ENCODE measurements at regions not wholly inside any gene's neighbourhood (a gene's known extent, or its start where the extent isn't known, plus 50 kb on each side); places are given as distances from the start of the nearest gene placed in this dataset.
"Not testable (repeated sequence)": the region's sequence is repeated elsewhere in the genome, so short reads cannot be mapped to it uniquely, and the experiment has no call there.

DNA sequence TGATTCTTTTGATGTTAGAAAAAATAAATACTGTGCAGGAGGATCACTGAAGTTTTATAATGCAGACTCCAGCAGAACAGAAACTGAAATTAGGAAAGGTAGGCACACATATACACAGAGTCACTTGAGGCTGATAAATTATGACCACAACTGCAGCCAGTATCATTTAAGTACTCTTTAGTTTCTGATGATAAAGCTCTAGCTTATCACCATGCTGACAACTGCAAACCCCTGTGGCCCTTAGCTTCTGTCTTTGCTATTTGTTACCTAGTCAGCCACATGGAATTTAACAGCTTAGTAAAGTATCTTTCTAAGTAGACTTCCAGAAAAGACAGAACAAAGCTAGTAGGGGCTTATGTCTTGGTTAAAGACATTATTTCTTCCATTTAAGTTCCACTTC, 734.8 kb upstream of the CDH6 start:
- in situ Hi-C loops (cut with HindIII; ENCODE audit: low sequenced_read_pairs) = no loop called here
- DNase-seq (ENCODE audit: low spot score) = no peak

DNA sequence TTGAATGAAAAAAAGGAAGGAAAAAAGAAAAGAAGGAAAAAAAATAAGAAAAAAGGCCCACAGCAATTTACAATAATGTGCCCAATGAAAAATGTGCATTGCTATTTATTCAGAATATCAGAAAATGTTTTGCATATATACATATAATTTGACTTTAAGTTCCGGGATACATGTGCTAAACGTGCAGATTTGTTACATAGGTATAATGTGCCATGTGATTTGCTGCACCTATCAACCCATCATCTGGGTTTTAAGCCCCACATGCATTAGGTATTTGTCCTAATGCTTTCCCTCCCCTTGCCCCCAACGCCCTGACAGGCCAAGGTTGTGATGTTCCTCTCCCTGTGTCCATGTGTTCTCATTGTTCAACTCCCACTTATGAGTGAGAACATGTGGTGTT, 738.0 kb upstream of the CDH6 start:
- DNase-seq (ENCODE audit: low spot score); in situ Hi-C loops (cut with HindIII; ENCODE audit: low sequenced_read_pairs): not testable (repeated sequence)

- no peak for DNase-seq (ENCODE audit: low spot score)
- in situ Hi-C loops (cut with HindIII; ENCODE audit: low sequenced_read_pairs) = no loop called here
Measured at GRCh38 chr5:30453168-30453567, 740.3 kb upstream of the CDH6 start.

GRCh38 chr5:30450153-30450552, 743.3 kb upstream of the CDH6 start:
- no peak for DNase-seq (ENCODE audit: low spot score)
- in situ Hi-C loops (cut with HindIII; ENCODE audit: low sequenced_read_pairs) = no loop called here

DNA sequence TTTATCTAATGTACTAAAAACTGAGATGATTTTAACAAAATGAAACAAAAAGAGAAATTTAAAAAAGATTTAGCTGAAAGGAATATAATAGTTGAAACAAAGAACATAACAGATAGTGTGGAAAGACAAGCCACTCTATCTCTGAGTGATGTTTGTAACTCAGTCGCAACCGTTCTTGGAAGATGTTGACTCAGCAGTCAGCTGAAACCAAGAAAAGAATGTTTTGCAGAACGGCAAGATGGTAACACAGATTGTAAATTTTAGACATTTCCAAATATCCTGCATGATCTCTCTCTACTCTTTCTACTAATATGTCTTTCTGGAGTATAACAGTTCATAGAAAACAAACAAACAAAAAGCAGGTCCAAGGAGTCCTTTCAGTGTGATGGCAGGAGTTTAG, 746.1 kb upstream of the CDH6 start:
- DNase-seq (ENCODE audit: low spot score) = no peak
- in situ Hi-C loops (cut with HindIII; ENCODE audit: low sequenced_read_pairs) = no loop called here

DNA sequence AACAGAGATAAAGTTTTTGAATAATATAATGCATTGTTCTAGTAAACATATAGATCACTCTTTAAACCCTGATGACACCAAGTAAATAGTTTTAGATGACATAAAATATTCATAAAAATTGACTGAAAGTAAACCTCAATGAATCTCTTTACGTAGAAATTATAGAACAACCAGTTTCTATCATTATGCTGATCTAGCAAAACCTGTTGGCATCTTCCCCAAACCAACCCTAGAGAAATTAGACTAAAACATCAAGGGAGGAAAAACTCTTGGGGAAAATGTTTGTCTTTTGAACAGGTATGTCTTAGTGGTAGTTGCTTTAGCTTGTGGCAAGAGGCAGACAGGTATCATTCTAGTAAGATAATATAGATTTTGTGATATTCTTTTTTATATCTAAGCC, 747.0 kb upstream of the CDH6 start:
- in situ Hi-C loops (cut with HindIII; ENCODE audit: low sequenced_read_pairs) = no loop called here
- DNase-seq (ENCODE audit: low spot score) = no peak

- in situ Hi-C loops (cut with HindIII; ENCODE audit: low sequenced_read_pairs) = no loop called here
- DNase-seq (ENCODE audit: low spot score) = no peak
Measured at GRCh38 chr5:30438785-30439184, 754.7 kb upstream of the CDH6 start.

- no peak for DNase-seq (ENCODE audit: low spot score)
- in situ Hi-C loops (cut with HindIII; ENCODE audit: low sequenced_read_pairs) = no loop called here
Measured at GRCh38 chr5:30436691-30437090, 756.8 kb upstream of the CDH6 start.

DNA sequence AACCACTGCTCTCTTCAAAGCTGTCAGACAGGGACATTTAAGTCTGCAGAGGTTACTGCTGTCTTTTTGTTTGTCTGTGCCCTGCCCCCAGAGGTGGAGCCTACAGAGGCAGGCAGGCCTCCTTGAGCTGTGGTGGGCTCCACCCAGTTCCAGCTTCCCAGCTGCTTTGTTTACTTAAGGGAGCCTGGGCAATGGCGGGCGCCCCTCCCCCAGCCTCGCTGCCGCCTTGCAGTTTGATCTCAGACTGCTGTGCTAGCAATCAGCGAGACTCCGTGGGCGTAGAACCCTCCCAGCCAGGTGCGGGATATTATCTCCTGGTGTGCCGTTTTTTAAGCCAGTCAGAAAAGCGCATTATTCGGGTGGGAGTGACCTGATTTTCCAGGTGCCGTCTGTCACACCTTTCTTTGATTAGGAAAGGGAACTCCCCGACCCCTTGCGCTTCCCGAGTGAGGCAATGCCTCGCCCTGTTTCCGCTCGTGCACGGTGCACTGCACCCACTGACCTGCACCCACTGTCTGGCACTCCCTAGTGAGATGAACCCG, 764.5 kb upstream of the CDH6 start:
- in situ Hi-C loops (cut with HindIII; ENCODE audit: low sequenced_read_pairs); DNase-seq (ENCODE audit: low spot score): not testable (repeated sequence)

- in situ Hi-C loops (cut with HindIII; ENCODE audit: low sequenced_read_pairs) = no loop called here
- DNase-seq (ENCODE audit: low spot score) = no peak
Measured at GRCh38 chr5:30414078-30414477, 779.4 kb upstream of the CDH6 start.

DNA sequence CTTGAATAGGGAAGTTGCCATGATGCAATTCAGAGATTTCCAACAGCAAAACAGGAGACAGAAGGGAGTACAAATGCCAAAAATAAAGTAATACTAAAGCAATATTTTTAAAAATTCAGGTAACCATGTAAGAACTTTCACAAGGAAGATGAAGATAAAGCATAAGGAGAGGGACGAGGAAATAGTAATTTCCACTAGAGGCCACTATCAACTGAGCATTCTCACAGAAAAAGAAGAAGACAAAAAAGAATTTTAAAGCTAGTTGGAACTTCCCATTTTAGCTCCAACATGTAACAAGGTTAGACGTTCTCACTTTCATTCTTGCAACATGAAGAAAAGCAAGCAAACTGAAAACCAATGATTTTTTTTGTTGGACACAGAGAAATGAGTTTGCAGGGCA, 779.9 kb upstream of the CDH6 start:
- in situ Hi-C loops (cut with HindIII; ENCODE audit: low sequenced_read_pairs) = no loop called here
- no peak for DNase-seq (ENCODE audit: low spot score)

GRCh38 chr5:30405821-30406220, 787.7 kb upstream of the CDH6 start:
- in situ Hi-C loops (cut with HindIII; ENCODE audit: low sequenced_read_pairs) = no loop called here
- no peak for DNase-seq (ENCODE audit: low spot score)

- in situ Hi-C loops (cut with HindIII; ENCODE audit: low sequenced_read_pairs) = no loop called here
- DNase-seq (ENCODE audit: low spot score) = peak; percentile 6
Measured at GRCh38 chr5:30401479-30402058, 791.9 kb upstream of the CDH6 start.

DNA sequence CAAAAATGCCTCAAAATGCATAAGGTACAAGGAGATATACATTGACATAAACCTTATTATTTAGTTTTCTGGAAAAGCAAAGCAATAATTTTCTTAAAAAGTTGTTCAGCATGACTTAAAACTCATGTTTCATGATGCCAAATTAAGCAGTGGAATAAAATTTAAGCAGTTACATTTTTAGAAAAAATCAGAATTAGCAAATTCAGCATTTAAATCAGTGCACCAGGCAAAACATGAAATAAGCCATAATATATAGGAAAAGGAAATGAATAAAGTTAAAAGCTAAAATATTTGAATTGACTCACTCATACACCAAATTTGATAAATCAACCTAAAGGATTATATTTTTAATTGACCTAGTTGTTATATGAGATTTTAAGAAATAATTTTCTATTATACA, 795.1 kb upstream of the CDH6 start:
- in situ Hi-C loops (cut with HindIII; ENCODE audit: low sequenced_read_pairs) = no loop called here
- no peak for DNase-seq (ENCODE audit: low spot score)

GRCh38 chr5:30392897-30393296, 800.6 kb upstream of the CDH6 start:
- in situ Hi-C loops (cut with HindIII; ENCODE audit: low sequenced_read_pairs) = no loop called here
- no peak for DNase-seq (ENCODE audit: low spot score)

DNA sequence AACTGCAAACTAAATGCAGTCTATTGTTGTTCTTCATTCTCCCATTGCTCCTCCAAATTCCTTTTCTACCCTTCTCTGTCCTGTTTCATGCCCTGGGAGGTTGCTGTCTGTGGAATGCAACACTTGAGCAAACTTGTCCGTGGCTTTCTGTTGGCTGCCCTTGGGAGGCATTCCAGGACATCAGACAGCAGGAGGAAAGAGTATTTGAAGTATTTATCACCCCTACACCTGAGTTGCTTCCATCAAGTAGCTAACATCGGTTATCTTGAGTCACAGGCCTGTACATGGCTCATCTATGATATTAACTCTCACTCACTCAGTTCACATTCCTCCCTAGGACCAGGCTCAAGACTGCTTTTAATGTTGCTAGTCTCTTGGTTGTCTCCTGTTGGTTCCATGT, 803.4 kb upstream of the CDH6 start:
- in situ Hi-C loops (cut with HindIII; ENCODE audit: low sequenced_read_pairs) = no loop called here

DNA sequence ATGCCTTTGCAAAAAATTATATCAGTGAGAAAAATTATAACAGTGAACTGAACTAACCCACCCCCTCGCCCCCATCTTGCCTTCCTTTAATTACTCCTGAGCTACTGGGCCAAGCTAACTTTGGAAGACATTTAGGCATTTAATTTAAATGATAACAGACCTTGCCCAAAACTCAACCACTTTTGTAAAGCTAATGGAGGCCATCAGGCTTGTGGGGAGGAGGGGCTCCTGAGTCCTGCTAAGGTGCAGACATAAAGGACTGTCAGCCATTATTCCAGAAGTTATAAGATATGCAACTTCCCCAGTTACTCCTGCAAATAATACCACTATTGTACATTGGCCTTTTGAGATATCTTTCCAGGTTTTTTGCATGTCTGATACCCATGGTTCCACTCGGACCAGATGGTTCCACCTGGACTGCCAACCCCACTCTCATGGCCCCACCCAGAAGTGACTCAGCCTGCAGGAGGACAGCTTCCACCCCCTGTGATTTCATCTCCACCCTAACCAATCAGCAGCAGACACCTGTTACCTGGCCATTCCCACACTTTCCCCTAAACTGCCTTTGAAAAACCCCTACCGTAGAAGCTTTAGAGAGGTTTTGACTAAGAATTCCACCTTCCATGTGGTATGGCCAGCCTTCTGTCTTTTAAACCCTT, 805.4 kb upstream of the CDH6 start:
- in situ Hi-C loops (cut with HindIII; ENCODE audit: low sequenced_read_pairs) = no loop called here

More for the DNA sequence above, 803.4 kb upstream of the CDH6 start:
- no peak for DNase-seq (ENCODE audit: low spot score)

GRCh38 chr5:30385754-30386153, 807.7 kb upstream of the CDH6 start:
- in situ Hi-C loops (cut with HindIII; ENCODE audit: low sequenced_read_pairs) = no loop called here
- no peak for DNase-seq (ENCODE audit: low spot score)

More for the DNA sequence above, 805.4 kb upstream of the CDH6 start:
- no peak for DNase-seq (ENCODE audit: low spot score)

GRCh38 chr5:30384171-30384570, 809.3 kb upstream of the CDH6 start:
- no peak for DNase-seq (ENCODE audit: low spot score)
- in situ Hi-C loops (cut with HindIII; ENCODE audit: low sequenced_read_pairs) = no loop called here

- in situ Hi-C loops (cut with HindIII; ENCODE audit: low sequenced_read_pairs) = no loop called here
- DNase-seq (ENCODE audit: low spot score) = no peak
Measured at GRCh38 chr5:30380228-30380627, 813.3 kb upstream of the CDH6 start.

DNA sequence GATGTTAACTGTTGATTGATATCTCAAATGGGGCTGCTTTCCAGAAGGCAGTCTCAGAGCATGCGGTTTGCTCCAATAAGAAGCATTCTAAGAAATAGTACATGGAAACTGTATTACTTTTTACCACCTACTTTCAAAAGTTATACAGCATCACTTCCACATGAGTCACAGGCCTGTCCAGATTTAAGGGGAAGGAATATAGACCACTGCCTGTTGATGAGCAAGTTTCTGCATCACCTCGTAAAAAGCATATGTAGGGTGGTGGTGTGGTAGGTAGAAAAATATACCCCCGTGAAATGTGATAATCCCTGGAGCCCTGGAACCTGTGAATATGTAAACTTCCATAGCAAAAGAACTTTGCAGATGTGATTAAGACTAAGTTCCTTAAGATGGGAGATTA, 816.6 kb upstream of the CDH6 start:
- in situ Hi-C loops (cut with HindIII; ENCODE audit: low sequenced_read_pairs) = no loop called here
- no peak for DNase-seq (ENCODE audit: low spot score)

Data from G401 (cell line).